ENCODE measurements at regions not wholly inside any gene's neighbourhood (a gene's known extent, or its start where the extent isn't known, plus 50 kb on each side); places are given as distances from the start of the nearest gene placed in this dataset.

DNA sequence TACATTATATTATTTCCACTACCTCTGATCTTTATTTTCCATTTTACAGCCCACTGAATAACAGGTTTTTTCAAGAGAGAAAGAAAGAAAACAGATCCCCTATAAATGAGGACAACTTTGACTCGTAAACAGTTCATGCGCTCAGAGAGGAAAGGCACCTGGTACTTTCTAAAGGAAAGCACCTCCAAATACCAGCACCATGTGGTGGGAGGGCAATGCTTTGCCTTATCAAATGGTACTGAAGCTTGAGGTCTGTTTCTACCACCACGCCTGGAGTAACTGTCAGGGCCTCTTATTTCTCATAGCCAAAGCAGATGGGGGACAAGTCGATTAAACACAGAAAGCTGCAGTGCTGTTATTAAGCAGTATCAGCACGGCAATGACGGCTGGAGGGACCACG, 510.3 kb upstream of the ZFHX3 start:
- TF ChIP-seq CTCF (IDR thresholded peaks at IDR 0.05; ENCODE audit: low read length) (no peak), EZH2 (IDR thresholded peaks at IDR 0.05; ENCODE audit: borderline replicate concordance, low read length) (no peak)
